Umbilical cord (tissue), 1 donor: ENCODE measurements at regions not wholly inside any gene's neighbourhood (a gene's known extent, or its start where the extent isn't known, plus 50 kb on each side); places are given as distances from the start of the nearest gene placed in this dataset.
"Not testable (repeated sequence)": the region's sequence is repeated elsewhere in the genome, so short reads cannot be mapped to it uniquely, and the experiment has no call there.

ENCODE experiments used
- DNase-seq: peaks from one replicate; pipeline ENCODE4 v3.0.0-alpha.2; 2015; ENCODE audit warnings: low spot score

GRCh38 chr3:145681181-145681580, 479.8 kb downstream of the PLOD2 start:
- DNase-seq = no peak

- DNase-seq = not testable (repeated sequence)
These were observed 473.0 kb downstream of the PLOD2 start for GRCh38 chr3:145687978-145688377.

GRCh38 chr3:145692751-145693150, 468.2 kb downstream of the PLOD2 start:
- no peak for DNase-seq

GRCh38 chr3:145696011-145696410, 465.0 kb downstream of the PLOD2 start:
- DNase-seq = peak; percentile 5

GRCh38 chr3:145698250-145698649, 462.7 kb downstream of the PLOD2 start:
- peak; percentile 42 for DNase-seq

GRCh38 chr3:145698749-145699148, 462.2 kb downstream of the PLOD2 start:
- peak; percentile 12 for DNase-seq

- DNase-seq = no peak
These were observed 457.0 kb downstream of the PLOD2 start for GRCh38 chr3:145704020-145704419.

- DNase-seq = not testable (repeated sequence)
These were observed 451.2 kb downstream of the PLOD2 start for GRCh38 chr3:145709779-145710178.

- no peak for DNase-seq
These were observed 444.5 kb downstream of the PLOD2 start for GRCh38 chr3:145716519-145716918.

GRCh38 chr3:145719114-145719513, 441.9 kb downstream of the PLOD2 start:
- DNase-seq = no peak

- no peak for DNase-seq
These were observed 439.6 kb downstream of the PLOD2 start for GRCh38 chr3:145721273-145721805.

GRCh38 chr3:145721815-145722214, 439.2 kb downstream of the PLOD2 start:
- no peak for DNase-seq

- no peak for DNase-seq
These were observed 433.5 kb downstream of the PLOD2 start for GRCh38 chr3:145727476-145727875.

GRCh38 chr3:145735631-145736030, 425.4 kb downstream of the PLOD2 start:
- peak; percentile 25 for DNase-seq

- DNase-seq = no peak
These were observed 423.0 kb downstream of the PLOD2 start for GRCh38 chr3:145737952-145738351.

GRCh38 chr3:145739926-145740325, 421.1 kb downstream of the PLOD2 start:
- no peak for DNase-seq

GRCh38 chr3:145750657-145751056, 410.3 kb downstream of the PLOD2 start:
- no peak for DNase-seq

- DNase-seq = no peak
These were observed 408.4 kb downstream of the PLOD2 start for GRCh38 chr3:145752576-145752975.

- DNase-seq = no peak
These were observed 406.2 kb downstream of the PLOD2 start for GRCh38 chr3:145754605-145755289.

- DNase-seq = no peak
These were observed 400.9 kb downstream of the PLOD2 start for GRCh38 chr3:145760036-145760435.

GRCh38 chr3:145767909-145768308, 393.1 kb downstream of the PLOD2 start:
- DNase-seq = peak; percentile 29

- peak; percentile 64 for DNase-seq
These were observed 384.1 kb downstream of the PLOD2 start for GRCh38 chr3:145776782-145777408.

GRCh38 chr3:145780301-145780700, 380.7 kb downstream of the PLOD2 start:
- no peak for DNase-seq
